GM12891 (cell line): ENCODE measurements at regions not wholly inside any gene's neighbourhood (a gene's known extent, or its start where the extent isn't known, plus 50 kb on each side); places are given as distances from the start of the nearest gene placed in this dataset.

Experiments used
- DNase-seq: peaks from one replicate; pipeline ENCODE4 v3.0.0; 2011; ENCODE audit warnings: low spot score; ENCODE audit not compliant: insufficient read length
- FAIRE-seq: peaks from 2 replicates; lab custom pipeline; 2011; peaks lifted over from hg19 to GRCh38; lab: Jason Lieb, UNC
- PAX5 ChIP-seq: IDR thresholded peaks from 2 replicates; pipeline ENCODE4 v1.6.1; 2011; ENCODE audit warnings: low read length, moderate library complexity, mild to moderate bottlenecking; ENCODE audit not compliant: insufficient read depth, severe bottlenecking
- POLR2A ChIP-seq: IDR thresholded peaks from 2 replicates; pipeline ENCODE4 v1.6.1; 2011; ENCODE audit warnings: low read depth, low read length, control low read depth
- POLR2AphosphoS5 ChIP-seq: IDR thresholded peaks from 2 replicates; pipeline ENCODE4 v1.6.1; 2011; ENCODE audit warnings: low read depth, low read length, control low read depth
- POU2F2 ChIP-seq: IDR thresholded peaks from 2 replicates; pipeline ENCODE4 v1.6.1; 2011; ENCODE audit warnings: low read depth, mild to moderate bottlenecking, control low read depth, low read length, moderate library complexity
- SPI1 ChIP-seq: IDR thresholded peaks from 2 replicates; pipeline ENCODE4 v1.6.1; 2011; ENCODE audit warnings: low read depth, low read length, control low read depth
- TAF1 ChIP-seq: IDR thresholded peaks from 2 replicates; pipeline ENCODE4 v1.6.1; 2011; ENCODE audit warnings: low read depth, low read length, control low read depth

- no peak for FAIRE-seq
Measured at GRCh38 chrY:7457286-7458015, 545.9 kb upstream of the AMELY start.

DNA sequence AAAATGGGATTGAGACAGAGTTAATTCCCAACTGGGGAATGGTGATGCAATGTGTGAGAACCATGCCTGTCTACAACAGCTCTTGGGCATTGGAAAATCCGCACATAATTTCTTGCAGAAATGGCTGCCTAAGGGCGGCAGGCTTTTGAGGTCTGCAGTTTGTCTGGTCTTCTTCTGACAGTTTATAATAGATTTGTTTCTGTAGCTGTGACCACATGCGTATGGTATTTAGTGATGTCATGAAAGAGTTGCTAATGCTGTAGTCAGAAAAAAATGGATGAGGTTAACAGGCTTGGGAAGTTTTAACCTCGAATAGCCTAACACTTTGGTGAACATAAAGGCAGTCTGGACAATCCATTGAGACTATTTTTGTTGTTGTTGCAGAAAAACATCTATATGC lies 544.1 kb upstream of the AMELY start:
- FAIRE-seq: no peak
- DNase-seq: no peak
- TF ChIP-seq POU2F2: no peak
- no peak for TF ChIP-seq TAF1
- TF ChIP-seq PAX5: no peak
- no peak for TF ChIP-seq POLR2AphosphoS5
- no peak for TF ChIP-seq POLR2A
- no peak for TF ChIP-seq SPI1

More at GRCh38 chrY:7457286-7458015, 545.9 kb upstream of the AMELY start:
- TF ChIP-seq TAF1 (no peak), POLR2AphosphoS5 (no peak), POU2F2 (no peak), SPI1 (no peak), POLR2A (no peak), PAX5 (no peak)
- no peak for DNase-seq

- no peak for DNase-seq
- TF ChIP-seq POU2F2 (peak; percentile 43; the same call in 1 of the 2 replicates), POLR2AphosphoS5 (no peak)
- FAIRE-seq: no peak
Measured at GRCh38 chrY:7453336-7453735, 541.8 kb upstream of the AMELY start.

DNA sequence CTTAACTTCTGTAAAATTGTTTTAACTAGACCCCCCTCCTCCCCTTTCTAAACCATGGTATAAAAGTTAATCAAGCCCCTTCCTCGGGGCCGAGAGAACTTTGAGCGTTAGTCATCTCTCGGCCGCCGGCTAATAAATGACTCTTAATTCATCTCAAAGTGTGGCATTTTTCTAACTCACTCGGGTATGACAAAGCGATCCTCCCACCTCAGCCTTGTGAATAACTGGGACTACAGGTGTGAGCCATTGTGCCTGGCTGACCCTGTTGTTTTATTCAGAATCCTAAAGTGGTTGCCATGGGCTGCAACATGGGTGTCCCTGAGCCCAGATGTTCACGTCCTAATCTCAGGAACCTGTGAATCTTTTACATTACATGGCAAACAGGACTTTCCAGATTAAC lies 540.7 kb upstream of the AMELY start:
- DNase-seq (no peak), FAIRE-seq (no peak)
- TF ChIP-seq POLR2AphosphoS5: no peak
- TF ChIP-seq PAX5: no peak
- TF ChIP-seq SPI1: no peak
- no peak for TF ChIP-seq POLR2A
- no peak for TF ChIP-seq TAF1
- TF ChIP-seq POU2F2: no peak

DNA sequence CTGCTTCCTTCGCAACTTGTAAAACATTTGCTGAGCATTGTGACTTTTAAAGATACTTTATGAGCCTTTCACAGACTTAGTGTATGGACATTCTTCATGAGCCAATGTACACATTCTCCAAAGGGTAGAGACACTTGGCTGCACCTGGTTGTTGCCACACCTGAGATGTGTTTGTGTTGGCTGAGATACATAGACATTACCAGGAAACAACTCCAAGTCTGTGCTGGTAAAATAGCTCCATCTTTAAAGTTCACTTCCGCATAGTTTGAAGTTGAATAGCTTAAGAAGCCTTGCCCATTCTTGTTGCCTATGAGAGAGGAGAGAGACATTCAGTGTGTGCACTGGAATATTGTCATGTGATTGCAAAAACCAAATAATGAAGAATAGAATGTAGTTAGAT lies 538.3 kb upstream of the AMELY start:
- TF ChIP-seq SPI1 (no peak), POU2F2 (no peak), POLR2AphosphoS5 (no peak), TAF1 (no peak), POLR2A (no peak), PAX5 (no peak)
- FAIRE-seq: no peak

GRCh38 chrY:7448687-7449086 lies 537.1 kb upstream of the AMELY start:
- DNase-seq: no peak
- TF ChIP-seq POLR2AphosphoS5 (no peak), POLR2A (no peak), PAX5 (no peak), POU2F2 (no peak), TAF1 (no peak), SPI1 (no peak)
- FAIRE-seq: no peak

More for the DNA sequence above, 538.3 kb upstream of the AMELY start:
- no peak for DNase-seq

- no peak for FAIRE-seq
- no peak for DNase-seq
- TF ChIP-seq POLR2A (no peak), PAX5 (no peak), POU2F2 (no peak), SPI1 (no peak), POLR2AphosphoS5 (no peak), TAF1 (no peak)
Measured at GRCh38 chrY:7447881-7448516, 536.4 kb upstream of the AMELY start.

DNA sequence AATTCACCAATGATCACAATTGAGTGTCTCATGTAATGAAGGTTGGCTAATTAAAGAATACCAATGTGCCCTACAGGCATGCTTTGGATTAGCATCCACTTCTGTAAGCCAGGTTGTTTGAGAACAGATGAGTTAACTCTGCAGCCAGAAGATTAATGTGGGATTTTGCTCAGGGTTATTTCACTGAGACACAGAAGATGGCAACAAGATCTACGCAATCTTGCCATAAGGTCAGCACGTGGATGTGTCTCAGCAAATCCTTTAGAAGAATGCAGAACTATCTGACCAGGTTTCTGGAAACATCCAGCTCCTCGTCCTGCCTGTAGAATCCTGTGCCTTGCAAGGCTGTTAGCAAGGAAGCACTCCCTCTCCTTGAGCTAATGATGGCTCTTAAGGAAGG lies 532.6 kb upstream of the AMELY start:
- DNase-seq: no peak
- TF ChIP-seq POLR2AphosphoS5 (no peak), POU2F2 (no peak), SPI1 (no peak), TAF1 (no peak), PAX5 (no peak), POLR2A (no peak)
- no peak for FAIRE-seq

DNA sequence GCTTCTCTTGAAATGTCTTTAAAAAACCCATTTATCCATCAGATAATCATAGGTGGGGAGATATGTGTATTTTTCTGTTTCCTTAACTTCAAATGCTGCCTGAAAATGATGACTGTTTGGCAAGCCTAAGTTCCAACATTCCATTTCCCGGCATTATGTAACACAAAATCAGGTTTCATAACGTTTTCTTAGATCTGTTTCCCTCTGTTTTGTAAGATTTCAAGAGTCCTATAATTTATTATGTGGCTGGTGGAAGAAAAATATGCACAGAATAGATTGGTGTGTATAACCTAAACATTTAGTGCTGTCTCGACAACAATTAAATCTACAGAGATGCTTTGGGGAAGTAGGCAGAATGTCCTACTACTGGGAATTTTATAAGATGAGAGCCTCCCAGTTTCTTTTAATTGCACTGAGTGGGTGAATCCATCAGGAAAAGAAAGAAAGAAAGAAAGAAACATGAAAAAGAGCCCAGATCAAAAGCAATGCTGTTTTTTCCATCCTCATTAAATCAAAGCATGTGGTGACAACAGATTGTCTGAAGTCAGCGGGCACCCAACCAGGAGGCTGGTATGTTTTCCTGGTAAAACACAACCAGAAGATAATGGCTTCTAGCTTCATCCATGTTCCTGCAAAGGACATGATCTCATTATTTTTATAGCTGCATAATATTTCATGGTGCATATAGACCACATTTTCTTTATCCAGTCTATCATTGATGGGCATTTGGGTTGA lies 529.4 kb upstream of the AMELY start:
- FAIRE-seq (no peak), DNase-seq (no peak)
- TF ChIP-seq POU2F2 (no peak), SPI1 (no peak), POLR2AphosphoS5 (no peak), TAF1 (no peak), PAX5 (no peak), POLR2A (no peak)
